ENCODE measurements at regions not wholly inside any gene's neighbourhood (a gene's known extent, or its start where the extent isn't known, plus 50 kb on each side); places are given as distances from the start of the nearest gene placed in this dataset.
A peak's percentile ranks its signal among the peaks of the same experiment; 100 is the strongest.
"Not testable (repeated sequence)": the region's sequence is repeated elsewhere in the genome, so short reads cannot be mapped to it uniquely, and the experiment has no call there.

GRCh38 chr7:152512706-152513105 is 76.9 kb upstream of the KMT2C start:
- DNase-seq (ENCODE audit: low read depth, low spot score): peak; percentile 88
- peak overlapping the region; percentile 7; the same call in 1 of the 2 replicates for H3K4me3 ChIP-seq (ENCODE audit: low read length)

- H3K4me3 ChIP-seq (ENCODE audit: low read length): no peak overlapping the region
- no peak for DNase-seq (ENCODE audit: low read depth, low spot score)
Measured at GRCh38 chr7:152511736-152512135, 75.9 kb upstream of the KMT2C start.

GRCh38 chr7:152508701-152509100 is 72.9 kb upstream of the KMT2C start:
- no peak for DNase-seq (ENCODE audit: low read depth, low spot score)
- no peak overlapping the region for H3K4me3 ChIP-seq (ENCODE audit: low read length)

GRCh38 chr7:152505606-152506005 is 69.8 kb upstream of the KMT2C start:
- H3K4me3 ChIP-seq (ENCODE audit: low read length): no peak overlapping the region
- no peak for DNase-seq (ENCODE audit: low read depth, low spot score)

GRCh38 chr7:152504816-152505215 is 69.0 kb upstream of the KMT2C start:
- DNase-seq (ENCODE audit: low read depth, low spot score): no peak
- H3K4me3 ChIP-seq (ENCODE audit: low read length): no peak overlapping the region

- no peak overlapping the region for H3K4me3 ChIP-seq (ENCODE audit: low read length)
- no peak for DNase-seq (ENCODE audit: low read depth, low spot score)
Measured at GRCh38 chr7:152504367-152504766, 68.6 kb upstream of the KMT2C start.

- no peak overlapping the region for H3K4me3 ChIP-seq (ENCODE audit: low read length)
- DNase-seq (ENCODE audit: low read depth, low spot score): no peak
Measured at GRCh38 chr7:152502813-152503790, 67.3 kb upstream of the KMT2C start.

GRCh38 chr7:152501506-152501905 is 65.7 kb upstream of the KMT2C start:
- H3K4me3 ChIP-seq (ENCODE audit: low read length): no peak overlapping the region
- no peak for DNase-seq (ENCODE audit: low read depth, low spot score)

GRCh38 chr7:152499969-152500368 is 64.2 kb upstream of the KMT2C start:
- not testable (repeated sequence) for H3K4me3 ChIP-seq (ENCODE audit: low read length); DNase-seq (ENCODE audit: low read depth, low spot score)

- DNase-seq (ENCODE audit: low read depth, low spot score): no peak
- no peak overlapping the region for H3K4me3 ChIP-seq (ENCODE audit: low read length)
Measured at GRCh38 chr7:152495867-152496266, 60.1 kb upstream of the KMT2C start.

- DNase-seq (ENCODE audit: low read depth, low spot score): no peak
- no peak overlapping the region for H3K4me3 ChIP-seq (ENCODE audit: low read length)
Measured at GRCh38 chr7:152492952-152493351, 57.1 kb upstream of the KMT2C start.

- no peak for DNase-seq (ENCODE audit: low read depth, low spot score)
- H3K4me3 ChIP-seq (ENCODE audit: low read length): no peak overlapping the region
Measured at GRCh38 chr7:152489044-152489443, 53.2 kb upstream of the KMT2C start.

GRCh38 chr7:152486968-152487367 is 51.2 kb upstream of the KMT2C start:
- H3K4me3 ChIP-seq (ENCODE audit: low read length): no peak overlapping the region
- DNase-seq (ENCODE audit: low read depth, low spot score): no peak

GRCh38 chr7:152485826-152486225 is 50.0 kb upstream of the KMT2C start:
- H3K4me3 ChIP-seq (ENCODE audit: low read length): no peak overlapping the region
- no peak for DNase-seq (ENCODE audit: low read depth, low spot score)
